Right hindlimb (tissue), 1 donor: ENCODE measurements at regions not wholly inside any gene's neighbourhood (a gene's known extent, or its start where the extent isn't known, plus 50 kb on each side); places are given as distances from the start of the nearest gene placed in this dataset.
"Not testable (repeated sequence)": the region's sequence is repeated elsewhere in the genome, so short reads cannot be mapped to it uniquely, and the experiment has no call there.

ENCODE experiments used
- DNase-seq: peaks from one replicate; pipeline ENCODE4 v3.0.0-alpha.2; 2018

DNA sequence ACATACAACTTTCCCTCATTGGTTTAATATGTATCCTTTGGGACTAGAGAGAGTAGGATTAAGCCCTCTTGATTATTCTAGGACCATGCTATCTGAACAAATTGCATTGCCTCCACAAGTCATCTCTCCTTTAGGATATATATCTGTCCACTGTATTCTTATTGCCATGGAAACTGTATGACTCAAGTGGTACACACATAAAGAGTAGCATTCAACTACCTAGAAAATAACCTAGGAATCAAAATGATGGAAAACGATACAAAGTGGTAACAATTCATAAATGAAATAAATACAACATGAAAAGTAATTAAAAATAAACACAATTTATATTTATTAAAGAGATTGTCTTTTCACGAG, 212.1 kb upstream of the P2RY1 start:
- no peak for DNase-seq

DNA sequence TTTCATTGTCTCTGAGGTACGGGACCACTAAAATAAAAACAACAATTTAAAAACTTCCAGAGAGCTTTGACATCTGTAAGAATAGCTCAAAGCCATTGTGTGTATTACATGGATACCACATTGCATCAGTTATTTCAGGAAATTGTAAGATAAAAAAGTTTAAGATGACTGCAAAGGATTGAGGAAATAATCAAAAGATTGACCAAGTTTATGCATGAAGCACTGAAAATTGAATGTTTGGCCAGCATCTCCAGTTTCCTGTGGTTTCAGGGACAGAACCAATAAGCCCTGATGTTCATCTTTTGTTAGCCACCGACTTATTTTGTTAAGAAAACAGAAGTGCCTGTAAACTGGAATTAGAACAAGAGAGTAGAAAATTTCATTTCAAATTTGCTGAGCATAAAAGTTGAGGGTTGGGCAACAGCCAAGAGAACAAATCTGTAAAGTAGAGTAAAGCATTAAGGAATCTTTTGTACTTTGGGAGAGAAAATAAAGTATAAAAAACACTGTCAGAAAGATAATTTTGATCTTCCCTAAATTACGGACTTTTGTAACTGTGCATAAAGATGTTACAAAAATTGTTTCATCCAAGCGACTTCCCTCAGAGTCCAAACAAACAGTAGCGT, 211.5 kb upstream of the P2RY1 start:
- no peak for DNase-seq

DNA sequence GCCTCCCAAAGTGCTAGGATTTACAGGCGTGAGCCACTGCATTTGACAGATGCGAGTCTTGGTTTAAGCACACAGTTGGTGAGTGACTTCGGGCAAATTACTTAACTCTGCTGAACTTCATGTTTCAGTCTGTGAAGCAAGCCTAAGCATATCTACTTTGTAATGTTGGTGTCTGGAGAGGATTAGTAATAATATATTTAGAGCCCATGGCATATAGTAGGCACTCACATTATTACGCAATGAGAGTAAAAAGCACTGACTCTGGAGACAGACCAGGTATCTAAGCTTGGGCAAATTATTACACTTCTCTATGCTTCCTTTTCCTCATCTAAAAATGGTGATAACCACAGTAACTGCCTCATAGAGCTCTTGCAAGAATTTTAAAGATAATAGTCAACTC, 208.7 kb upstream of the P2RY1 start:
- no peak for DNase-seq

DNA sequence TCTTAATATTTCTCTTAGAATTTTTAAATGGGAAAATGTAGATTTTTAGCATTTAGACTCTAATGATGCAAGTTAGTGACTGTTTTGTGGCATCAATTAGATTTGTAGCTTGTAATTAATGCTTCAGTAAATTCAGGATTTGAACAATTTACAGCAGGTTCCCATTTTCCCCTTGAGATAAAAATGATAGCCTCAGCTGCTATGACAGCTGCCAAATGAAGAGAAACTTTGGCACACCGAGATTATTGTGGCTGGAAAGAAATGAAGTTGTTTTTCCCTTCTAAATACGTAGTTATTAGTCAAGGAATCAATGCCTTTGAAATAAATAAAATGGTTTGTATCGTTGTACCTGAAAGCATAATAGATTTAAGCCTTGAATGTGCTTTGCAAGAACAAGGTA, 206.4 kb upstream of the P2RY1 start:
- no peak for DNase-seq

DNA sequence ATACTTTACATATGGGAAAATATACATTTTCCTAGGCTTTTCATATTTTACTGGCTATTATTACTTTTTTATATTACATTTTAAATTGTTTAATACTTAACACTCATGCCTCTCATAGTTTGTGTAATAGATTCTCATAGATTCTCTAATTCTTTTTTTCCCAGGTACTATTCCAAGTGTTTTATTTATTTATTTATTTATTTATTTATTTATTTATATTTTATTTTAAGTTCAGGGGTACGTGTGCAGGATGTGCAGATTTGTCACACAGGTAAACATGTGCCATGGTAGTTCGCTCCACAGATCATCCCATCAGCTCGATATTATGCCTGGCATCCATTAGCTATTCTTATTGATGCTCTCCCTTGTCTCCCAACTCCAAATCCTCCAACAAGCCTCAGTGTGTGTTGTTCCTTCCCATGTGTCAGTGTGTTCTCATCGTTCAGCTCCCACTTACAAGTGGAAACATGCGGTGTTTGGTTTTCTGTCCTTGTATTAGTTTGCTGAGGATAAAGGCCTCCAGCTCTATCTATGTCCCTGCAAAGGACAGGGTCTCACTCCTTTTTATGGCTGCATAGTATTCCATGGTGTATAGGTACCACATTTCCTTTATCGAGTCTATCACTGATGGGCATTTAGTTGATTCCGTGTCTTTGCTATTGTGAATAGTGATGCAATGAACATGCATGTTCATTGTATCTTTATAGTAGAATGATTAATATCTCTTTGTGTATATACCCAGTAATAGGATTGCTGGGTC, 205.4 kb upstream of the P2RY1 start:
- no peak for DNase-seq

DNA sequence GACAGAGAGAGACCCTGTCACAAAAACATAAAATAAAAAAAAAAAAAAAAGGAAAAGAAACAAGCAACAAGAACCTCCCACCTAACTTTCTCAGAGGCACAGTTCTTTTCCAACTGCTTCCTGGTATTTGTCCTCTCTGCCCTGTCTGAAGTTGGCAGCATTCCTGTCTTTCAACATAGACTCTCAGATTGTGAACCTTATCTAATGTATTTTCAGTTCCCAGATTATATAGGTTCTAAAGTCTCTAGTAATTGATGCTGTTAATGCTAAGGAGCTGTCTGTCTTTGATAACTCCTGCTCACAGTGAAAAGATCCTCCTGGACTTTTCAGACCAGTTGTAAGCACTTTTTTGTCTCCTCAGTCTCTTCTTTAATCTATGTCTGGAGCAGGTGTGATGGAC, 199.5 kb upstream of the P2RY1 start:
- DNase-seq = no peak

DNA sequence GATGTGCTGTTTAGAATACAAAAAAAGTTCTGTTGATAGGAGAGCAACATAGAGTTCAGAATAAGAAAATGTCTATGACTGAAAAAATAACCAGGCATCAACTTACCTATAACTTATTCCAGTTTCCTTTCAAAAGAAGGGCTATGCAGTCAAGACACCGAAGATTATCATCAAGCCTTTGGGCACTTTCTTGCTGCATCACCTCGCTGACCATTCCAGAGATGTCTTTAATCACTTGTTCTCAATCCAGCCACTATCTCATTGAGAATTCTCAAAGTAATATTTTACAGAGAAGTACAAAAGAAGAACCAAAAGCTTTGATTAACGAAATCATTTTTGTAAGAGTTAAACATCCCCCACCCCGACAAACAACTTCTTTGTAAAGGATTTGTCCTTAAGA, 198.3 kb upstream of the P2RY1 start:
- no peak for DNase-seq

DNA sequence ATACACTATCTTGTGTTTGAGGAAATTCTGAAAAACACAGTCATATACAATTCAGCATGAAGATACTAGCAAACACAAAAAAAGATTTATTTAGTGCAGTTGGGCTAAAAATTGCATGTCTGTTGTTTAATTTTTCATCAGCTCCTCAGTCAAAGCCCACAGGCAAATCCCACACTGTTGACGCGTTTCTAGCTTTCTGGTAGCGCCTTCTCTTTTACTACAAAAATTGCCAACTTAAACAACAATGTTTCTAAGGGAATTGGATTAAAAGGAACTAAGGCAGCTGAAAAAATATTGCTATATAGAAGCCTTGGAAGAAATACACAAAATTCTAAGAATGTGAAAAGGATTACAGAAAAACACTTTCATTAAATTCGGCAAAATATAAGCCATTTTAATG, 196.7 kb upstream of the P2RY1 start:
- DNase-seq = no peak

DNA sequence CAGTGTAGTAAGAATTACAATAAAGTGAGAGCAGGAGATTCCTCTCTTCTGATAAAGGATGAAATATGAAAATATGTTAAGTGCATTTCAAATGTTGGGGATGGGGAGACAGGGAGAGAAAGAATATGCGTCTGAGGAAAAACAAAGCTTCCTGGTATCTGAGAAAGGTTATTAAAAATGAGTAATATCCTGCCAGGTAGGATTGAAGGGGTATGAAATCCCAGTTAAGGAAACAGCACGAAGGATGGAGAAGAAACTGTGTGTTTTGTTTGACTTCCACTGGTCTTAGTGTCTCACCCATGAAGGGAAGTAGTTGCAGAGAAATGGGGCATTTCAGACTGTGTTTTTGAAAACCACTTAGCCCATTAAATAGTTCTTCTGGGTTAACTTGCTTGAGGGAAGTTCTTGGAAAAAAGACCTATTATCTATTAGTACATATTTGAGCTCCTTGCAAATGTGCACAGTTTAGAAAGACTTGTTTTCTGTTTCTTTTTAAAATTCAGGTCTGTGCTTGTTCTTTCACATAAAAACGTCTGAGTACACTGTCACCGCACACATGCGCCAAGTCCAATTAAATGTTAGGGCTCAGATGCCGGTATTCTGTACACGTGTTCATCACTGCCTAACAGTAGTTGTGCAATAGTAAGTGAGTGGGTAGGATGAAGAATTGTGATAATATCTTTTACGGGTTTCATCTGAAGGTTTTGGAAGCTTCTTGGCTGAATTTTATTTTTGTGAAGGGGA, 196.1 kb upstream of the P2RY1 start:
- no peak for DNase-seq

DNA sequence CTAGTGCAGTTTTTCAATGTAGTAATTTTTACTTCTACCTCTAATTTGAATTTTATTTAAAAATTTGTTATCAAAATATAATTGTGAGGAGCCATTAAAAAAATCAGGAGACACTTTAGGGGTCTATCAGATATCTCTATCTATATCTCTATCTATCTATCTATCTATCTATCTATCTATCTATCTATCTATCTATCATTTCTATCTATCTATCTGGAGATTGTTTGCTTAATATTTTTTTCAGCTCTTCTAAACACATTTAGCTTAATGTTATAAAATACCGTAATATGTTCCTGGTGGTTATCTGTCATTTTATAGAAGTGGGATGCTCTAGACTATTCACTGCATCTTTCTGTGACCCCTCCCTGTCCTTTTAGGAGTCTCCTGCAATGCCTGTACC, 193.7 kb upstream of the P2RY1 start:
- no peak for DNase-seq

DNA sequence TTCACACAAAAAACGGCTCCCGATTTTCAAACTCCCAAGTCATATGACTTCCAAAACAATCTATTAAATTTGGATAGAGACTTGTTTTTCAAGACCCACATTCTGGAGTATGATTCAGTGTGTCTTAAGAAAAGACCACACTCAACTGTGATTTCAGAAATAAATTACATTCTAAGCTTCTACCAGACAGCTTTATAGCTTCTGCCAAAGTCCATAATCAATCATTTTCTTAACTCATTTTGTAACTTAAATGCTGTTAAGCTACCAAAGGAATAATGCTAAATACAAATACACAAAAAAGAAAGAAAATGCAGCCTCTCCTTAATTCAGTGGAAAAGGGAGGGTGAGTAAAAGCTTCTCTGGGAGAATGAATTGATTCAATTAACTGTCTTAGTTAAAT, 192.3 kb upstream of the P2RY1 start:
- no peak for DNase-seq

DNA sequence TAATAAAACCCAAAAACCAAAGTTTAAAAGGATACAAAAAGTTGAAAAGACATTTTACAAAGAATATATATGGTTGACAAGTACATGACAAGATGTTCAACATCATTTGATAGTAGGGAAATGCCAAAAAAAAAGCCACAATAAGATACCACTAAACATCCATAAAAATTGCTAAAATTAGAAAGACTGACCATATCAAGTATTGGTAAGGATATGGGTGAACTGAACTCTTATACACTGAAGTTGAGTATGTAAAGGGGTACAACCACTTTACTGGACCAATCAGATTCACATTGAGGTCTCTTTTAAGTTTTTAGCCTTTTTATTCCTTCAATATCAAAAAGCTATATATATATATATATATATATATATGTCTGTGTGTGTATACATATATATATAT, 190.5 kb upstream of the P2RY1 start:
- DNase-seq = no peak

DNA sequence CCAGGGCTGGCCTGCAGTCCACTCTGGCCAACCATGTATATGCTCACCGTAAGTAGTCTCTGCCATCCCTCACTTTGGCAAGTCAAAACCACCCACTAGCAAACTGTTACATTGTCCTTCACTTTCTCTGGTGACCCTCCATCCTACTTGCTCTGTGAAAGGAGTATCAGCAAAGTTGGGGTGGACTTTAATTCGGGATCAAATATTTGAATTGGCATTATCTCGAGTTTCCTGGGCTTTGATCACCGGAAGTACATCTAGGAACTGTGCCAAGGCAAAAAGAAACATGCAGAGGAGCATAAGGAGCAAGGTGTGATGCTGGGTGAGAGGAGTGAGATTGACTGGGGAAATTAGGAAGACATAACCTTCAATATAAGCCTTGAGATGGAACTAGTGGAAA, 188.9 kb upstream of the P2RY1 start:
- DNase-seq = no peak

DNA sequence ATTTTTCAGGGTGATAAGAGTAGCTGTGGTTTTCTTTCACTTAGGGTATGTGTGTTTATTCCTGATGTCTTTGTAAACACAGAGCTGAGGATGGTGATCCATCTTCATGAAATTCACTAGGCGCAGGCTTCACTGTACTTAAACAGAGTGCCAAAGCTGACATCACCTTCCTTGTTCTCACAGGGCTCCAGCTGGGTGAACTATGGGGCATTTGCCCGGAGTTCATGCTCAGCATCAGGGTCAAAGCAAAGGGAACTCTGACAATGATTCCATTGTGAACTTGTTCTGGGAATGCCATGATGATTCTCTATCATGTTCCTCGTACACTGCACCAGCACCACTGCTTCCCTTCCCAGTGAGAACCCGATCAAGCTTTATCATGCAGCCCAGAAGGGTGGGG, 184.8 kb upstream of the P2RY1 start:
- DNase-seq = peak; percentile 23

DNA sequence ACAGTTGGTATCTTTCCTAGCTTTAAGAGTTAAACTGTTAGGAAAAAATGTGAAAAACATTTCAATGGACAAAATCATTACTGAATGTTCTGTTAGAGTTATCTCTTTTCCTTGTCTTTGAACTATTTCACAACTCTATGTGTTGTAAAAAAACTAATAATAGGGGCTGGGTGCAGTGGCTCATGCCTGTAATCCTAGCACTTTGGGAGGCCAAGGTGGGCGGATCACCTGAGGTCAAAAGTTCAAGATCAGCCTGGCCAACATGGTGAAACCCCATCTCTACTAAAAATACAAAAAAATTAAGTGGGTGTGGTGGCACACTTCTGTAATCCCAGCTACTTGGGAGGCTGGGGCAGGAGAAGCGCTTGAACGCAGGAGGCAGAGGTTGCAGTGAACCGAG, 184.0 kb upstream of the P2RY1 start:
- DNase-seq = not testable (repeated sequence)

DNA sequence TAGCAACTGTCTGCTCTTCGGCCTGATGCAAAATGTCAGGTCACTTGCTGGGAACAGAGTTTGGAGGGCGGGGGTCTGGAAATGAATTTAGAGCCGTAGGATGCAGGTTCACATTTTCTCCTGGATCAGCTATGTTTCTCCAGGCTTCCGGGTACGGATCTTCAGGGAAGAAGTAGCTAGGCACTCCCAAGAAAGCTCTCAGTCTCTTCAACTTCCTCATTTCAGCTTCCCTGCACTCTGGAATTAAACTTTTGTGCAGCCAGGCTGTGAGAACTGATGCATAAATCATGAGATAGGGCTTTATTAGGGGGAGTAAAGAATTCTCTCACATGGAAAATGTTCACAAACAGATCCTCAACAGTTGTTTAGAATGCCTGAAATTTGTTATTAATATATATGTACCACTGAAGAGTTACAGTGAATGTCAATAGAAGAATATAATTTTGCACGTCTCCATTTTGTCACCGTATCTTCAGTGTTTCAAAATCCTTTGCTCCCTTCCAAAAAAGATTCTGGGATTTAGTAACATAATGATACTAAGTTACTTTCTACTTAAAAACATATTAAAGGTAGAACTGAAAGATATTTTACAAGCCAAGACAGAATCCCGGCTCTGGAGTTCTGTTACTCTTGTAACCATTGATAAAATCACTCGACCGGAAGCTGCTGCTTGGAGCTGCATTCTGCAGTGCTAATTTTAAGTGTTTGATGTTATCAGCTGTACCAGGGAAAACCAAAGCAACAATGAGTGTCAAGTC, 178.5 kb upstream of the P2RY1 start:
- no peak for DNase-seq

DNA sequence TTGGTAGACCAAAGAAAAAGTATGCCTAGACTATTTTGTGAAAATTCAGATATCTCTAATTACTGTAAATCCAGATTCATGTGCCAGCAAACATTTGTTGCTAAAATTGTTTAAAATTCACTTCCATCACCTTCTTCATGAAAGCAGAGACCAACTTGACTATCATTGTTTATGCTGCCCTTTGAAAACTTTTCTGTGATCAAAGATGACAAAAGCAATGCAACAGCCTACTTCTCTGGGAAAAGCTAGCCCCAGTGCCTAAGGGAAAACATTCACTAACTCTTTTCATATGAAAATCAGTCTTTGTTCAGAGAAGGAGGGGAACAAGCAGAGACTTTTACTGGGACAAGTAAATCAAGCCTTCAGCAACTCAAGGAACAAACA, 178.0 kb upstream of the P2RY1 start:
- no peak for DNase-seq

DNA sequence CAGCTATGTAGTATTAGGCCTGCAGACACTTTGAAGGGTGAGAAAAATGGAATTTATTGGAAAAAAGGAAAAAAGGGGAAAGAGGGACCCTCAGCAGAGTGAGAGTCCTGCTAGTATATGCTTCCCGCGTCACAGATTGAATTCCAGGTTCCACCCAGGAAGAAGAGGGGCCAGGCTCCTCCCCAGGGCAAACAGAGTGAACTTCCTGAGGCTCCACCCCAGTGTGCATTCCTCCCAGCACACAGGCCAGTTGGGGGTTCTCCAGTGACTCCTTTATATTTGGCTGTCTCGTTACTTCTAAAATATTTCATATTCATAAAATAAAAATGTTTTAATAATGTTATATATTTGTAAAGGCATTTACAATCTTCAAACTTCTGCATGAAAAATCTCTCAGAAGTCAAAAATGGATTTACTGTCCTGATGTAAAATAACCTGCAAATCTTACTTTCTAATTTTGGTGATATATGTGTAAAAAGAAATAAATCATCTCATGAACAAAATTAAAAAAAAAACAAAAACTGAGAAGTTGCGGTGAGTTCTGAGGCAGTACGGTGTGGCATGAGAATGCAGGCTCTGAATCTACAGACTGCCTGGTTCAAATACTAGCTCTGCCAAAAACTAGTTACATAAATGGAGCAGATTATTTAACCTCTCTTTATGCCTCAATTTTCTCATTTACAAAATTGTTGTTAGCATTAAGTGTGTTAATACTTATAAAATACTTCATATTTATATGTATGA, 175.8 kb upstream of the P2RY1 start:
- DNase-seq = no peak

DNA sequence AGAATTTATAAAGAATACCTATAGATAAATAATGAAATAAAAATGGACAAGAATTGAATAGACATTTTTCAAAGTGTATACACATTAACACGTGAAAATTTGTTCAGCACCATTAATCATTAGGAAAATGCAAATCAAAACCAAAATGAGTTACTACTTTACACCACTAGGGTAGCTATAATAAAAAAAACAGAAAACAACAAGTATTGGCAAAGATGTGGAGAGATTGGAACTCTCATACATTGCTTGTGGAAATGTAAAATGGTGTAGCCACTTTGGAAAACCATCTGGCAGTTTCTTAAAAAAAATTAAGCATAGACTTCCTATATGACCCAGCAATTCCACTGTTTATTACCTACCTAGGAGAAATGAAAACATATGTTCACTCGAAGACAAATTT, 172.8 kb upstream of the P2RY1 start:
- DNase-seq = no peak

DNA sequence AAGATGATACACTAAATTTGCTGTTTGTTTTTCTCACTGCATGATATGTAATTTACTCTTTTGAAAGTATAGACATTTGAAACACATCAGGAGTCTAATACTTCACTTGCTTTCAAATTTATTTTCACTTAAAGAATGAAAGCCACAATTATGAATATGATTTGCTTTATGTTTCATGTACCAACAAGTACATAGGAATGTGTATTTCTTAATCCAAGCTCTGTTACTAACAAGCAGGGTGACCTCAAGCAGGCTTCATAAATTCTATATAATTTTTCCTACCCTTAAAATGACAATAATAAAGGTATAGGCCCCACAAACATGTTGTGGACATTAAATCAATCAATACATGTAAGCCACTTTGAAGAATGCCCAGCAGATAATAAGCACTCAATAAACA, 170.2 kb upstream of the P2RY1 start:
- no peak for DNase-seq

DNA sequence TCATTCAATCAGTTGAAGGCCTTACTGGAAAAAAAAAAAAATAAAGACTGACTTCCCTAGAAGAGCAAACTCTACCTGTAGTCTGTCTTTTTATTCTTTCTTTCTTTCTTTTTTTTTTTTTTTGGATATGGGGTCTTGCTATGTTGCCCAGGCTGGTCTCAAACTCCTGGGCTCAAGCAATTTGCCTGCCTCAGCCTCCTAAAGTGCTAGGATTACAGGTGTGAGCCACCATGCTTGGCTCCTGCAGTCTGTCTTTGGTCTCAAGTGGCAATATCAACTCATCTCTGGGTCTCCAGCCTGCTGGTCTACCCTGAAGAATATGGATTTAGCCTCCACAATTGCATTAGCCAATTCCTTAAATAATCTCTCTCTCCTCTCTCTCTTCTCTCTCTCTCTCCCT, 167.7 kb upstream of the P2RY1 start:
- DNase-seq = no peak

DNA sequence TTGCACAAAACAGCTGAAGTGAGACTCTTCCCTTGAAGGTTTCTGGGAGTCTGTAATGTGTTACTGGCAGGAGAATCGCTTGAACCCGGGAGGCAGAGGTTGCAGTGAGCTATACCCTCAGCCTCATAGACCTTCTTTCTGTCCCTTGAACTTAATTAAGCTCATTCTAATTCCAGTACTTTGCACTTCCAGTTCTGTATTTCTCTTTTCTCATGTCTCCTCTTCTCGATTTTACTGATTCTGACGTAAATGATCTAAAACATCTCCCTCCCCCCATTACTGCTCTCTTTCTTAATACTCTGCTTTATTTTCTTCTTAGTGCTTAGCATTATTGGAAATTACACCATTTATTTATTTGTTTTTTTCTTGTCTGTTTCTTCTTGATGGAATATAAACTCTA, 165.4 kb upstream of the P2RY1 start:
- no peak for DNase-seq
